SIG-M5 treated with dmso at 0.1 percent for 504 hours (cell line): ENCODE measurements at regions not wholly inside any gene's neighbourhood (a gene's known extent, or its start where the extent isn't known, plus 50 kb on each side); places are given as distances from the start of the nearest gene placed in this dataset.

ENCODE experiments used
- DNase-seq: peaks from one replicate; lab custom pipeline; 2025; ENCODE audit not compliant: unreplicated experiment; lab: John Stamatoyannopoulos, UW

- DNase-seq = no peak
These were observed 166.6 kb downstream of the SLC28A3 start for GRCh38 chr9:84173961-84174360.

DNA sequence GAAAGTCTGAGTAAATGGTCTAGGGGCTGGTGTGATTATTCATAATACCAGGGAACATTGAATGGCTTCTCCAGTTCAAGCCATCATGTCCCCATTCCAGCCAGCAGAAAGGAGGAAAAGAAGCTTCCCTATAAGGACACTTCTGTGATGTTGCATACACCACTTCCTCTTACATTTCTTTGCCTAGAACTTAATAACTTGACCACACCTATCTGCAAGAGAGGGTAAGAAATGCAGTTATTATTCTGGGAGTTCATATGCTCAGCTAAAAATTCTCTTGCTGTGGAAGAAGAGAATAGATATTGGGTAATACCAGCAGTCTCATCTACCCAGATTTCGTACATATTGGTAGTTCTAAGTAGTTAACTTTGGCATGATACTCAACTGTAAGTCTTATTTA is 166.1 kb downstream of the SLC28A3 start:
- peak; percentile 29 for DNase-seq

- DNase-seq = no peak
These were observed 163.2 kb downstream of the SLC28A3 start for GRCh38 chr9:84177407-84177806.

- no peak for DNase-seq
These were observed 161.0 kb downstream of the SLC28A3 start for GRCh38 chr9:84179531-84179930.

- DNase-seq = no peak
These were observed 153.5 kb downstream of the SLC28A3 start for GRCh38 chr9:84187090-84187489.

DNA sequence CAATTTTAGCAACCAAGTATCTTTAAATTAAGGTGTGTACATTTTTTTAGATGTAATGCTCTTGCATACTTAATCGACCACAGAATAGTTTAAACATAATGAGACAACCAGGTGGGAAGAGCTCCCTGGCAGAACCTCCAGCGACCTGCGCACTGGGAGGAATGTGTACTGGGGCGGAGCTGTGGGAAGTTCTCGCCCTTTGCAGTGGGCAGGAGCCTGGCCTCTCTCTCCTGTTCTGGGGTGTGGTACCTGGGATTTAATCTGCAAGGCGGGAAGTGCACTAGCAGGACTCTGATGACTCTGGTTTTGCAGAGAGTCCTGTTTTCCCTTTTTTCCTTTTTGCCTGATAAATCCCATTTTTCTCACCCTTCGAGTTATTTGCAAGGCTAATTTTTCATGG is 150.7 kb downstream of the SLC28A3 start:
- DNase-seq = no peak

DNA sequence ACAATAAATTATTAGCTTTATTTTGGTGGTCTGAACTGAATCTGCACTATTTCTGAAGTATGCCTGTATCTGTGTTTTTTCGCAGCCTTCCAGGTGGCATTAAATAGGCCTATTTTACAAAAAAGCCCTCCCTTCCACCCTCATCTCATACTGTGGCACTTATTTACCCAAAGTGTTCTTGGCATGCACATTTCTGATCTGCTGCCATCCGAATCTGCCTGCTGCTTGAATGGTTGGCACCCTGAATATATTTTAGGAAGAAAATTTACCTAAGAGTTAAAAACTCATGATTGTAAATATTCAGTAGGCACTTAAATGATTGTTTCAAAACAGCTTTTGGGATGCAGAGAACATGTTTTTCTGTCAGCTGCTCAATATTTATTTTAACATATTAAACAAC is 150.1 kb downstream of the SLC28A3 start:
- no peak for DNase-seq

DNA sequence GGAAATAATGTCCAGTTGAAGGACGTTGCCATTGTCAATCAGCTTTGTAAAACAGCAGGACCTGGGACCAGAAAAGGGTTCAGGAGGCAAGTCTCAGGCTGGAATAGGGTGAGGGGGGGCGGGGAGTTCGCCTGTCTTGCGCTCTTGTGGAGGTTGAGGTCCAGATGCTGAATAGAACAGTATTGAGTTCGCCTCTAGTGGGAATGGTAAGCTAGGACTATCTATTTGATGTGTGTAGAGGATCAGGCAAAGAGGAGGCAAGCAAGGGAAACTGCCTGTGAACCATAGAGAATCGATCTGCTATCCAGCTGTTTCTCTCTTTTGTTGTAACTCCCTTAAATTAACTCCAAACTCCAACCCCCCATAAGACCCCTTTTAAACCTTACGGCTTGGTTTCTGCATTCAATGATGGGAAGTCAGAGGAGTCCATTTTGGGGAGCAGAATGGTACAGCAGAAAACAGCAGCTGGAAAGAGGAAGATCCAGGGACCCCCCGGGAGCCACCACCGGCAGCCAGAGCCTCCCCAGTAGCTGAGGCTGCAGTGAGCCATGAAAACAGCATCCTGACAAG is 133.7 kb downstream of the SLC28A3 start:
- no peak for DNase-seq

DNA sequence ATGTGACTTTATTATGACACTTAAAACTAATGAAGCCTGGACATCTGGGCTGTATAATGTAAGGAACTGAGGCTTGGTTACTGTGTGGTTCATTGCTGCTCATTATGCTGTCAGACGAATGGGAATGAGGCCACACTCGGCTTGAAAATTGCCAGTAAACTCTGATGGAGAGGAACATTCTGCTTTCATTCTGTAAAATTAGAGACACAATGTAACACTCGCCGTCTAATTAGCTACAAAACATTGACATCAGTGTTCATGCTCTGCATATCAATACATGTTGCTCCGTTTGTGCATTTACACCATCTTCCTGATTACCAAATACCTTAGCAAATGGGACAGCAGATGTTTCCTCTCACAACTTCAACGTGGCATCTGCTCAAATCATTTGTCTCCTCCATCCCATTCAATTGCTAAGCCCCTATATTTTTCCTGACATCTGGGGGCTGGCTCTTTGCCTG is 133.0 kb downstream of the SLC28A3 start:
- DNase-seq = no peak

DNA sequence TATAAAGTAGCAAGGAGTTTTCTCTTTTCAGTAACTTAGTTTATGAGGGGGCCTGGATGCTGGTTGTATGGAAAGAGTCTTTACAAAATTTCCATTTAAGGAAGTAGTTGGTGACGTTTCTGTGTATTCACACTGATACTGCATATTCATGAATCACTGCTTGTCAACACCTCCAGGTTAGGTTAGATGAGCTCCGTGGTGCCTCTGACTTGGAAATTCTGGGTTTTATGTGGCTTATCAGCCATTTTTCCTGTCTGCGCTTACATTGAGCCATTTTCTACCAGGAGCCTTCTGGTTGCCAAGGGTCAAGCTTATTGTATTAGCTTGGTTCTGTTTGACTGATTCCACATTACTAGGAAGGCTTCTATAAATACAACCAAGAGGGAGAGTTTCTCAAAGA is 128.3 kb downstream of the SLC28A3 start:
- DNase-seq = no peak

DNA sequence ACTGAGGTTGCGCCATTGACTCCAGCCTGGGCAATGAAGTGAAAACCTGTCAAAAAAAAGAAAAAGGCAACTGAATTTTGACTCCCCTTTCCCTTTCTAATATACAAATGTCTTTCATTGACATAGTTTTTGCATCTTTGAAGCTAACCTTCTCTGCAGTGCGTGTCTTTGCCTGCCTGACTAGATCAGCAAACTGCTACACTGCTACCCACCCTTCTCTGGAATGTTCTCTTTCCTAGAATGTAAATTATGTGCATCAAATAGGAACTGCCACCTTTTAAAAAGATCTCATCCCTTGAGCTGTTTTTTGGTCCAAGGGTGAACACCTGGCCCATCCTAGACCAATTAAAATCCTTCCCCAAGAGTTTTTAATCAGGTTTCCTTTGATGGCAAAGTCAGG is 127.6 kb downstream of the SLC28A3 start:
- DNase-seq = no peak

- no peak for DNase-seq
These were observed 124.4 kb downstream of the SLC28A3 start for GRCh38 chr9:84216151-84216550.

GRCh38 chr9:84218322-84218721 is 122.2 kb downstream of the SLC28A3 start:
- DNase-seq = no peak

- peak; percentile 4 for DNase-seq
These were observed 116.3 kb downstream of the SLC28A3 start for GRCh38 chr9:84224246-84224645.
